Astrocyte (in vitro differentiated cells and primary cell): ENCODE measurements at regions not wholly inside any gene's neighbourhood (a gene's known extent, or its start where the extent isn't known, plus 50 kb on each side); places are given as distances from the start of the nearest gene placed in this dataset.

Experiments used
- DNase-seq: peaks from one replicate; pipeline ENCODE4 v3.0.0-alpha.2; 2010; ENCODE audit warnings: low read depth
- FAIRE-seq: peaks from 2 replicates; lab custom pipeline; 2011; peaks lifted over from hg19 to GRCh38; lab: Jason Lieb, UNC
- H2AFZ ChIP-seq: 2 replicates; pipeline ENCODE4 v1.6.0; 2012; ENCODE audit warnings: low read depth, low read length, inconsistent platforms
- H3K27ac ChIP-seq: 2 replicates; pipeline ENCODE4 v1.5.1; 2011; ENCODE audit warnings: low read depth, low read length, inconsistent platforms
- H3K27me3 ChIP-seq: 2 replicates; pipeline ENCODE4 v1.6.0; 2011; ENCODE audit warnings: low read length, inconsistent platforms; ENCODE audit not compliant: insufficient read depth
- H3K36me3 ChIP-seq: 2 replicates; pipeline ENCODE4 v1.5.1; 2011; ENCODE audit warnings: low read length, inconsistent platforms; ENCODE audit not compliant: insufficient read depth
- H3K4me1 ChIP-seq: 2 replicates; pipeline ENCODE4 v1.5.1; 2011; ENCODE audit warnings: low read length, inconsistent platforms; ENCODE audit not compliant: insufficient read depth
- H3K4me2 ChIP-seq: 2 replicates; pipeline ENCODE4 v1.6.0; 2012; ENCODE audit warnings: low read length, inconsistent platforms
- H3K4me3 ChIP-seq: 2 replicates; pipeline ENCODE4 v1.5.1; 2011; ENCODE audit warnings: low read depth, mild to moderate bottlenecking, low read length, inconsistent platforms; ENCODE audit not compliant: insufficient read depth
- H3K79me2 ChIP-seq: 2 replicates; pipeline ENCODE4 v1.6.0; 2012; ENCODE audit warnings: mild to moderate bottlenecking, low read length, inconsistent platforms; ENCODE audit not compliant: insufficient read depth
- H3K9ac ChIP-seq: 2 replicates; pipeline ENCODE4 v1.6.0; 2012; ENCODE audit warnings: mild to moderate bottlenecking, low read length, inconsistent platforms
- H3K9me3 ChIP-seq: 2 replicates; pipeline ENCODE4 v1.5.1; 2012; ENCODE audit warnings: low read depth, mild to moderate bottlenecking, low read length, inconsistent platforms; ENCODE audit not compliant: insufficient read depth
- H4K20me1 ChIP-seq: 2 replicates; pipeline ENCODE4 v1.6.0; 2012; ENCODE audit warnings: low read length, inconsistent platforms; ENCODE audit not compliant: insufficient read depth
- H3K27ac Mint-ChIP-seq: one replicate; pipeline ENCODE4 v1.8.0; 2021; ENCODE audit warnings: mild to moderate bottlenecking, mixed read lengths; ENCODE audit not compliant: unreplicated experiment
- H3K27me3 Mint-ChIP-seq: one replicate; pipeline ENCODE4 v1.8.0; 2021; ENCODE audit warnings: low read depth, mixed read lengths; ENCODE audit not compliant: unreplicated experiment
- H3K36me3 Mint-ChIP-seq: one replicate; pipeline ENCODE4 v1.8.0; 2021; ENCODE audit warnings: low read depth, mixed read lengths; ENCODE audit not compliant: unreplicated experiment
- H3K4me1 Mint-ChIP-seq: one replicate; pipeline ENCODE4 v1.8.0; 2021; ENCODE audit warnings: low read depth, mixed read lengths; ENCODE audit not compliant: unreplicated experiment
- H3K4me3 Mint-ChIP-seq: one replicate; pipeline ENCODE4 v1.8.0; 2021; ENCODE audit warnings: mild to moderate bottlenecking, moderate library complexity, mixed read lengths; ENCODE audit not compliant: unreplicated experiment
- H3K9me3 Mint-ChIP-seq: one replicate; pipeline ENCODE4 v1.8.0; 2021; ENCODE audit warnings: mild to moderate bottlenecking, mixed read lengths; ENCODE audit not compliant: unreplicated experiment
- CTCF ChIP-seq: IDR thresholded peaks from 2 replicates; pipeline ENCODE4 v1.5.1; 2011; ENCODE audit warnings: low read depth, mild to moderate bottlenecking, inconsistent platforms, low read length, moderate library complexity; ENCODE audit not compliant: insufficient read depth
- EZH2 ChIP-seq: IDR thresholded peaks from 2 replicates; pipeline ENCODE4 v1.6.1; 2012; ENCODE audit warnings: mild to moderate bottlenecking, low read length, inconsistent platforms; ENCODE audit not compliant: insufficient read depth

DNA sequence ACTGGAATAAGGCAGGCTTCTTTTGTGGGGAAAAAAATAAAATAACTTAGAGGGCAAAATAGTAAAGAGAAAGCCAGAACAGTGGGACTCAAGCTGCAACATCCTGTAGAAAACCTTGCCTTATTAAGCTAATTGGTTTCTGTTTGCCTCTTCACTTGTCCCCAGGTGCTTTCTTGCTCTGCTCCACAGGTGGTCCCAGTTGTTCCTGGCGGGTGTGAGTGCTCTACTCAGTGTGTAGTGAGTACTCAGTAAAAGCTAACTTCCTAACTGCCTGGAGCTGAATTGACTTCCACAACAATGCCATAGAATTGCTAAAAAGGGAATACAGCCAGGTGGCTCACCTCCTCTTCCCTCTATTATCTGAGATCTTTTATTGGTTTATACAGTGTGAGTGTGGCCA lies 930.2 kb downstream of the C4orf33 start:
- no peak overlapping the region for H3K4me3 ChIP-seq
- H2AFZ ChIP-seq = no peak overlapping the region
- no peak overlapping the region for H3K9ac ChIP-seq
- Mint-ChIP-seq H3K27ac (no peak overlapping the region), H3K9me3 (no peaks in the 10 kb centered on the region), H3K4me3 (no peak overlapping the region), H3K4me1 (no peaks in the 10 kb centered on the region), H3K27me3 (no peaks in the 10 kb centered on the region), H3K36me3 (no peaks in the 10 kb centered on the region)
- no peaks in the 10 kb centered on the region for H3K4me1 ChIP-seq
- TF ChIP-seq CTCF = no peak
- TF ChIP-seq EZH2 = no peak
- H3K4me2 ChIP-seq = no peak overlapping the region
- no peaks in the 10 kb centered on the region for H3K27me3 ChIP-seq
- no peaks in the 10 kb centered on the region for H3K9me3 ChIP-seq
- no peak for FAIRE-seq
- H3K27ac ChIP-seq = no peak overlapping the region
- no peaks in the 10 kb centered on the region for H3K79me2 ChIP-seq
- no peaks in the 10 kb centered on the region for H4K20me1 ChIP-seq
- H3K36me3 ChIP-seq = no peaks in the 10 kb centered on the region
- no peak for DNase-seq

GRCh38 chr4:130027973-130028372 lies 932.0 kb downstream of the C4orf33 start:
- no peak overlapping the region for H3K27ac ChIP-seq
- H3K4me3 ChIP-seq = no peak overlapping the region
- no peak for TF ChIP-seq EZH2
- no peak for TF ChIP-seq CTCF
- Mint-ChIP-seq H3K9me3 (no peaks in the 10 kb centered on the region), H3K36me3 (no peaks in the 10 kb centered on the region), H3K27ac (no peak overlapping the region), H3K27me3 (no peaks in the 10 kb centered on the region), H3K4me1 (no peaks in the 10 kb centered on the region), H3K4me3 (no peak overlapping the region)
- H3K9ac ChIP-seq = no peak overlapping the region
- H3K27me3 ChIP-seq = no peaks in the 10 kb centered on the region
- no peak overlapping the region for H3K4me2 ChIP-seq
- H3K79me2 ChIP-seq = no peaks in the 10 kb centered on the region
- H4K20me1 ChIP-seq = no peaks in the 10 kb centered on the region
- DNase-seq = no peak
- no peaks in the 10 kb centered on the region for H3K9me3 ChIP-seq
- no peak overlapping the region for H2AFZ ChIP-seq
- no peaks in the 10 kb centered on the region for H3K4me1 ChIP-seq
- no peaks in the 10 kb centered on the region for H3K36me3 ChIP-seq
- FAIRE-seq = no peak

GRCh38 chr4:130028552-130028951 lies 932.6 kb downstream of the C4orf33 start:
- Histone ChIP-seq H3K4me3 (no peak overlapping the region), H3K4me1 (no peaks in the 10 kb centered on the region), H4K20me1 (no peaks in the 10 kb centered on the region), H3K9me3 (no peaks in the 10 kb centered on the region), H3K9ac (no peak overlapping the region), H3K36me3 (no peaks in the 10 kb centered on the region), H3K4me2 (no peak overlapping the region), H3K27me3 (no peaks in the 10 kb centered on the region), H2AFZ (no peak overlapping the region), H3K27ac (no peak overlapping the region), H3K79me2 (no peaks in the 10 kb centered on the region)
- Mint-ChIP-seq H3K27me3 (no peaks in the 10 kb centered on the region), H3K36me3 (no peaks in the 10 kb centered on the region), H3K9me3 (no peaks in the 10 kb centered on the region), H3K27ac (no peak overlapping the region), H3K4me1 (no peaks in the 10 kb centered on the region), H3K4me3 (no peak overlapping the region)
- FAIRE-seq = no peak
- DNase-seq = no peak
- no peak for TF ChIP-seq EZH2
- TF ChIP-seq CTCF = no peak
